H1 (cell line): ENCODE measurements at regions not wholly inside any gene's neighbourhood (a gene's known extent, or its start where the extent isn't known, plus 50 kb on each side); places are given as distances from the start of the nearest gene placed in this dataset.

Source experiments
- CTCF ChIA-PET: fragments of 300-600 bp; sonication (Branson Sonifier 250); formaldehyde crosslinking; loops from one replicate; lab custom pipeline; 2021; ENCODE audit not compliant: partially characterized antibody; lab: Charles Lee
- POLR2A ChIA-PET: fragments of 300-600 bp; sonication (Branson Sonifier 250); formaldehyde crosslinking; loops from one replicate; lab custom pipeline; 2021; ENCODE audit warnings: inconsistent platforms; ENCODE audit not compliant: partially characterized antibody; lab: Charles Lee
- DNase-seq, 2 experiments: peaks; one replicate each; pipeline versions ENCODE4 v3.0.0 to v3.0.0-alpha.2; 2010 to 2022; ENCODE audit warnings: low spot score in 2 of 2, low read depth in 1 of 2, mixed read lengths in 1 of 2
- FAIRE-seq: peaks from 2 replicates; lab custom pipeline; 2011; peaks lifted over from hg19 to GRCh38; lab: Jason Lieb, UNC
- H2AFZ ChIP-seq: 2 replicates; pipeline ENCODE4 v1.8.1; 2012; ENCODE audit warnings: low read length, inconsistent platforms
- H2AK5ac ChIP-seq: 2 replicates; pipeline ENCODE4 v1.6.1; 2013; ENCODE audit warnings: low read depth, low read length
- H2BK120ac ChIP-seq: replicated peaks from 2 replicates; pipeline ENCODE3; 2013; ENCODE audit warnings: low read depth, low read length, inconsistent platforms
- H2BK12ac ChIP-seq: 2 replicates; pipeline ENCODE4 v1.6.1; 2013; ENCODE audit warnings: low read depth, low read length
- H2BK15ac ChIP-seq: 2 replicates; pipeline ENCODE4 v1.6.1; 2013; ENCODE audit warnings: low read length
- H2BK20ac ChIP-seq: 2 replicates; pipeline ENCODE4 v1.6.1; 2013; ENCODE audit warnings: low read length
- H2BK5ac ChIP-seq: 2 replicates; pipeline ENCODE4 v1.6.1; 2013; ENCODE audit warnings: low read depth, low read length
- H3K14ac ChIP-seq: 2 replicates; pipeline ENCODE4 v1.6.1; 2013; ENCODE audit warnings: inconsistent platforms; ENCODE audit not compliant: insufficient read length
- H3K18ac ChIP-seq: 2 replicates; pipeline ENCODE4 v1.6.1; 2013; ENCODE audit warnings: low read length; ENCODE audit errors: extremely low read depth
- H3K23ac ChIP-seq: 2 replicates; pipeline ENCODE4 v1.6.1; 2013; ENCODE audit warnings: inconsistent platforms; ENCODE audit not compliant: insufficient read length
- H3K23me2 ChIP-seq: 2 replicates; pipeline ENCODE4 v1.6.1; 2013; ENCODE audit warnings: low read depth, low read length
- H3K27ac ChIP-seq: 2 replicates; pipeline ENCODE4 v1.6.1; 2011; ENCODE audit warnings: low read depth, low read length, inconsistent platforms
- H3K27me3 ChIP-seq, 4 experiments: replicated peaks in 1 of 4; 1 replicate in 1 of 4; 2 replicates in 3 of 4; pipeline versions ENCODE4 v1.6.1 to v1.8.1; 2011 to 2013; ENCODE audit warnings: low read length in 3 of 4, mild to moderate bottlenecking in 3 of 4, inconsistent platforms in 2 of 4, mixed read lengths in 2 of 4, moderate library complexity in 1 of 4; ENCODE audit not compliant: control insufficient read depth in 3 of 4, insufficient read depth in 3 of 4; ENCODE audit errors: extremely low read depth in 1 of 4
- H3K36me3 ChIP-seq, 4 experiments: 2 replicates each; pipeline versions ENCODE4 v1.6.1 to v1.8.1; 2011 to 2013; ENCODE audit warnings: mild to moderate bottlenecking in 4 of 4, low read length in 3 of 4, moderate library complexity in 2 of 4, control low read depth in 1 of 4, inconsistent platforms in 1 of 4; ENCODE audit not compliant: insufficient read depth in 4 of 4, control insufficient read depth in 2 of 4
- H3K4ac ChIP-seq: replicated peaks from 2 replicates; pipeline ENCODE3; 2013; ENCODE audit warnings: low read length, low read depth, mixed read lengths, inconsistent platforms; ENCODE audit not compliant: insufficient read length
- H3K4me1 ChIP-seq, 4 experiments: replicated peaks in 1 of 4; 1 replicate in 1 of 4; 2 replicates in 3 of 4; pipeline versions ENCODE4 v1.6.1 to v1.8.1; 2011 to 2013; ENCODE audit warnings: low read length in 3 of 4, inconsistent platforms in 2 of 4, mixed read lengths in 1 of 4; ENCODE audit not compliant: insufficient read depth in 4 of 4, control insufficient read depth in 3 of 4
- H3K4me2 ChIP-seq, 2 experiments: 2 replicates each; pipeline versions ENCODE4 v1.6.1 to v1.8.1; 2011 to 2013; ENCODE audit warnings: low read depth in 2 of 2, low read length in 2 of 2, control low read depth in 1 of 2, inconsistent platforms in 1 of 2, mild to moderate bottlenecking in 1 of 2; ENCODE audit not compliant: insufficient read depth in 1 of 2
- H3K4me3 ChIP-seq, 4 experiments: fragments of 200-600, 300-600 bp in 1 of 4; sonication (generic), shearing (Covaris generic), sonication (Bioruptor Twin) in 1 of 4; 2 replicates each; pipeline versions ENCODE4 v1.5.1 to v1.8.1; 2011 to 2016; ENCODE audit warnings: low read length in 4 of 4, low read depth in 3 of 4, control low read depth in 2 of 4, inconsistent platforms in 2 of 4, mild to moderate bottlenecking in 2 of 4, mixed read lengths in 1 of 4, moderate library complexity in 1 of 4; ENCODE audit not compliant: insufficient read depth in 2 of 4; ENCODE audit errors: extremely low read depth in 1 of 4
- H3K56ac ChIP-seq: replicated peaks from 2 replicates; pipeline ENCODE3; 2013; ENCODE audit warnings: low read depth, mild to moderate bottlenecking, mixed read lengths, low read length, inconsistent platforms; ENCODE audit not compliant: insufficient read length
- H3K79me1 ChIP-seq: 2 replicates; pipeline ENCODE4 v1.6.1; 2013; ENCODE audit warnings: low read depth, low read length, control low read depth
- H3K79me2 ChIP-seq, 2 experiments: 2 replicates each; pipeline versions ENCODE4 v1.6.1 to v1.8.1; 2012 to 2013; ENCODE audit warnings: low read length in 2 of 2, mild to moderate bottlenecking in 2 of 2, inconsistent platforms in 1 of 2; ENCODE audit not compliant: insufficient read depth in 2 of 2, control insufficient read depth in 1 of 2
- H3K9ac ChIP-seq, 4 experiments: replicated peaks in 1 of 4; 1 replicate in 1 of 4; 2 replicates in 3 of 4; pipeline versions ENCODE4 v1.6.1 to v1.8.1; 2011 to 2013; ENCODE audit warnings: low read depth in 3 of 4, low read length in 3 of 4, control low read depth in 2 of 4, mild to moderate bottlenecking in 2 of 4, moderate library complexity in 2 of 4, inconsistent platforms in 1 of 4; ENCODE audit errors: extremely low read depth in 1 of 4
- H3K9me3 ChIP-seq, 2 experiments: 2 replicates each; pipeline versions ENCODE4 v1.6.1 to v1.8.1; 2012 to 2013; ENCODE audit warnings: mild to moderate bottlenecking in 2 of 2, moderate library complexity in 2 of 2, control low read depth in 1 of 2, inconsistent platforms in 1 of 2, low read depth in 1 of 2, low read length in 1 of 2, mixed read lengths in 1 of 2; ENCODE audit not compliant: insufficient read depth in 2 of 2
- H4K20me1 ChIP-seq, 2 experiments: replicated peaks in 1 of 2; 2 replicates each; pipeline versions ENCODE3 to v1.8.1; 2011 to 2013; ENCODE audit warnings: inconsistent platforms in 2 of 2, low read length in 2 of 2, mild to moderate bottlenecking in 1 of 2; ENCODE audit not compliant: insufficient read depth in 2 of 2, control insufficient read depth in 1 of 2
- H4K5ac ChIP-seq: 2 replicates; pipeline ENCODE4 v1.6.1; 2013; ENCODE audit warnings: low read length, low read depth, mixed read lengths, inconsistent platforms; ENCODE audit not compliant: insufficient read length
- H4K8ac ChIP-seq: 2 replicates; pipeline ENCODE4 v1.8.0; 2013; ENCODE audit warnings: mild to moderate bottlenecking, moderate library complexity, low read length, inconsistent platforms; ENCODE audit not compliant: insufficient read depth; ENCODE audit errors: extremely low read depth
- H4K91ac ChIP-seq: replicated peaks from 2 replicates; pipeline ENCODE3; 2013; ENCODE audit warnings: low read length, mixed read lengths, inconsistent platforms; ENCODE audit not compliant: insufficient read length
- JUND ChIP-seq: IDR thresholded peaks from 2 replicates; pipeline ENCODE4 v1.6.1; 2011; ENCODE audit warnings: mild to moderate bottlenecking, improper control_type of control experiment, low read length
- NRF1 ChIP-seq: IDR thresholded peaks from 2 replicates; pipeline ENCODE4 v1.6.1; 2011; ENCODE audit warnings: mild to moderate bottlenecking, low read depth, low read length, improper control_type of control experiment
- WGBS, 2 experiments: shearing (Covaris generic) in 1 of 2; methylation state at CpG; one replicate each; pipeline versions ENCODE4 v1.1.6 to v1.1.7; 2013 to 2015; ENCODE audit warnings: low lambda C conversion rate in 2 of 2, mixed read lengths in 2 of 2, inconsistent platforms in 1 of 2, low coverage in 1 of 2, missing lambda C conversion rate in 1 of 2; ENCODE audit not compliant: insufficient replicate concordance in 2 of 2, insufficient coverage in 1 of 2, insufficient read length in 1 of 2; ENCODE audit errors: extremely low coverage in 1 of 2, missing lambda C conversion rate in 1 of 2; 5-methylcytosine and 5-hydroxymethylcytosine counted together
- TF ChIP-seq, protein P1 (sequence below): IDR thresholded peaks from 2 replicates; pipeline ENCODE4 v1.6.1; 2011; ENCODE audit warnings: low read length, improper control_type of control experiment

- no peaks in the 10 kb centered on the region for H3K36me3 ChIP-seq
- ChIA-PET POLR2A (interaction anchor here (0.7 kb wide), 1 partner anchor 15 kb away, joined by 3 read pairs; no protein-coding TSS in a partner anchor), CTCF (interaction anchor here (0.7 to 1.0 kb wide), 4 partner anchors 9 to 890 kb away, joined by 3 to 4 read pairs (median 4); no protein-coding TSS in a partner anchor)
- no peak overlapping the region for H2BK15ac ChIP-seq
- no peaks in the 10 kb centered on the region for H3K79me1 ChIP-seq
- no peak overlapping the region for H3K4me2 ChIP-seq
- no peaks in the 10 kb centered on the region for H3K23me2 ChIP-seq
- H2AK5ac ChIP-seq, result no peak overlapping the region
- no peak overlapping the region for H2BK120ac ChIP-seq
- no peak overlapping the region for H2AFZ ChIP-seq
- no peak overlapping the region for H3K56ac ChIP-seq
- no peak overlapping the region for H3K18ac ChIP-seq
- TF ChIP-seq JUND (no peak), NRF1 (no peak)
- TF ChIP-seq, protein P1, sequence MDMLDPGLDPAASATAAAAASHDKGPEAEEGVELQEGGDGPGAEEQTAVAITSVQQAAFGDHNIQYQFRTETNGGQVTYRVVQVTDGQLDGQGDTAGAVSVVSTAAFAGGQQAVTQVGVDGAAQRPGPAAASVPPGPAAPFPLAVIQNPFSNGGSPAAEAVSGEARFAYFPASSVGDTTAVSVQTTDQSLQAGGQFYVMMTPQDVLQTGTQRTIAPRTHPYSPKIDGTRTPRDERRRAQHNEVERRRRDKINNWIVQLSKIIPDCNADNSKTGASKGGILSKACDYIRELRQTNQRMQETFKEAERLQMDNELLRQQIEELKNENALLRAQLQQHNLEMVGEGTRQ, result no peak
- H4K91ac ChIP-seq, result no peak overlapping the region
- no peak overlapping the region for H4K5ac ChIP-seq
- no peak for DNase-seq
- 88% methylated on average over 3 of the region's 3 CpGs; no CpG with 5 or more reads in 1 of the 2 experiments for WGBS, 2 experiments
- no peak overlapping the region for H2BK5ac ChIP-seq
- H3K9ac ChIP-seq, result no peak overlapping the region
- no peak for FAIRE-seq
- H3K9me3 ChIP-seq, result no peaks in the 10 kb centered on the region
- no peak overlapping the region for H3K23ac ChIP-seq
- no peaks in the 10 kb centered on the region for H3K27me3 ChIP-seq
- H4K20me1 ChIP-seq, result no peaks in the 10 kb centered on the region
- H3K79me2 ChIP-seq, result no peaks in the 10 kb centered on the region
- no peak overlapping the region for H3K4ac ChIP-seq
- H4K8ac ChIP-seq, result no peak overlapping the region; the same call in 1 of the 2 replicates
- no peak overlapping the region for H3K4me3 ChIP-seq
- no peak overlapping the region for H2BK12ac ChIP-seq
- no peak overlapping the region for H2BK20ac ChIP-seq
- no peaks in the 10 kb centered on the region for H3K4me1 ChIP-seq
- H3K27ac ChIP-seq, result no peak overlapping the region
- H3K14ac ChIP-seq, result no peak overlapping the region
Observed at GRCh38 chr10:131635564-131636015, 265.2 kb upstream of the PPP2R2D start.
